Endothelial cell (in vitro differentiated cells): ENCODE measurements at regions not wholly inside any gene's neighbourhood (a gene's known extent, or its start where the extent isn't known, plus 50 kb on each side); places are given as distances from the start of the nearest gene placed in this dataset.
A peak's percentile ranks its signal among the peaks of the same experiment; 100 is the strongest.

Experiments
- DNase-seq: peaks from one replicate; pipeline ENCODE4 v3.0.0; 2021; ENCODE audit warnings: low spot score
- H3K27ac Mint-ChIP-seq: one replicate; pipeline ENCODE4 v1.8.0; 2021; ENCODE audit warnings: mixed read lengths, inconsistent platforms; ENCODE audit not compliant: unreplicated experiment
- H3K27me3 Mint-ChIP-seq: one replicate; pipeline ENCODE4 v1.8.0; 2021; ENCODE audit warnings: mild to moderate bottlenecking, moderate library complexity, mixed read lengths, inconsistent platforms; ENCODE audit not compliant: unreplicated experiment
- H3K36me3 Mint-ChIP-seq: one replicate; pipeline ENCODE4 v1.8.0; 2021; ENCODE audit warnings: mild to moderate bottlenecking, low read depth, mixed read lengths, inconsistent platforms; ENCODE audit not compliant: unreplicated experiment
- H3K4me1 Mint-ChIP-seq: one replicate; pipeline ENCODE4 v1.8.0; 2021; ENCODE audit warnings: mild to moderate bottlenecking, mixed read lengths, inconsistent platforms; ENCODE audit not compliant: unreplicated experiment
- H3K4me3 Mint-ChIP-seq: one replicate; pipeline ENCODE4 v1.8.0; 2021; ENCODE audit warnings: mild to moderate bottlenecking, mixed read lengths, inconsistent platforms; ENCODE audit not compliant: unreplicated experiment
- H3K9me3 Mint-ChIP-seq: one replicate; pipeline ENCODE4 v1.8.0; 2021; ENCODE audit warnings: mixed read lengths, inconsistent platforms; ENCODE audit not compliant: unreplicated experiment
- TF ChIP-seq, protein P1 (sequence below): fragments of 200-600 bp; sonication (generic); IDR thresholded peaks from one replicate; pipeline ENCODE4 v1.5.0; 2021; ENCODE audit warnings: antibody characterized with exemption; ENCODE audit not compliant: unreplicated experiment

DNA sequence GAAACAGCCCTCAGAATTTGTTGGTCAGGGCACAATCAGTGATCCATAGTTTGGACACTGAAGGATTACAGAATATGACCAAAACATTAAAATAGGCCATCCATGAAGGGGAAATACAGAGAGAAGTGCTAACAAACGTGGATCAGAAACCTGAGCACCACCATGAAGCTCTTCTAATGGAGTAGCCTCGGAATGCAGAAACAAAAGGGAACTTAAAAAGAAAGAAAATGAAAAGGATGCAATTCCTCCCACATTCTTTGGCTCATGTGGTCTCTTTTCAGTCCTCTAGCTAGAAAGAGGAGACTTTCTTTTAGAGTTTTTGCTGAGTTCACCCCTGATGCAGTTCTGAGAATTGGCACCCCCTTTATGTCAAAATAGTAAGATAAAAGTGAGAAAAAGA is 989.8 kb upstream of the B3GALT2 start:
- no peak for DNase-seq
- Mint-ChIP-seq H3K27ac (no peak overlapping the region), H3K36me3 (no peaks in the 10 kb centered on the region), H3K9me3 (no peaks in the 10 kb centered on the region), H3K4me1 (peaks cover 14% of the 10 kb centered on the region), H3K27me3 (no peaks in the 10 kb centered on the region), H3K4me3 (no peak overlapping the region)
- TF ChIP-seq, protein P1, sequence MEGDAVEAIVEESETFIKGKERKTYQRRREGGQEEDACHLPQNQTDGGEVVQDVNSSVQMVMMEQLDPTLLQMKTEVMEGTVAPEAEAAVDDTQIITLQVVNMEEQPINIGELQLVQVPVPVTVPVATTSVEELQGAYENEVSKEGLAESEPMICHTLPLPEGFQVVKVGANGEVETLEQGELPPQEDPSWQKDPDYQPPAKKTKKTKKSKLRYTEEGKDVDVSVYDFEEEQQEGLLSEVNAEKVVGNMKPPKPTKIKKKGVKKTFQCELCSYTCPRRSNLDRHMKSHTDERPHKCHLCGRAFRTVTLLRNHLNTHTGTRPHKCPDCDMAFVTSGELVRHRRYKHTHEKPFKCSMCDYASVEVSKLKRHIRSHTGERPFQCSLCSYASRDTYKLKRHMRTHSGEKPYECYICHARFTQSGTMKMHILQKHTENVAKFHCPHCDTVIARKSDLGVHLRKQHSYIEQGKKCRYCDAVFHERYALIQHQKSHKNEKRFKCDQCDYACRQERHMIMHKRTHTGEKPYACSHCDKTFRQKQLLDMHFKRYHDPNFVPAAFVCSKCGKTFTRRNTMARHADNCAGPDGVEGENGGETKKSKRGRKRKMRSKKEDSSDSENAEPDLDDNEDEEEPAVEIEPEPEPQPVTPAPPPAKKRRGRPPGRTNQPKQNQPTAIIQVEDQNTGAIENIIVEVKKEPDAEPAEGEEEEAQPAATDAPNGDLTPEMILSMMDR, result no peak

DNA sequence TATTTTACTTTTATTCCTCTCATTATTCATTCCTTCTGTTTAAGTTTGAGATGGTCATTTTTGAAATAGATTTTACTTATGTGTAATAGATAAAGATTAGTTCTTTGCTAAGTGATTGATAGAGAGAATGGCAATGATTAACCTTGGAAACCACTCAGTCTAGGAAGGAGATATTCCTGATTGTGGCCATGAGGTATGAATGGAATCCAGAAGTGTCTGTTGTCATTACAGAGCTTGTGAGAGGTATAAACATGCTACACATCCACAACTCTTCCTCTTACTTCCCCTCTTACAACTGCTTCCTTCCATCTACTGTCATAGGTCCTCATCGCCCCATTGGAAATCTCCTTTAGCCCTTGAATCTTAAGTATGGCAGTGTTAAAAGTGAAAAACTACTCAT is 988.8 kb upstream of the B3GALT2 start:
- Mint-ChIP-seq H3K4me3 (no peak overlapping the region), H3K9me3 (no peaks in the 10 kb centered on the region), H3K4me1 (peaks cover 14% of the 10 kb centered on the region), H3K27me3 (no peaks in the 10 kb centered on the region), H3K36me3 (no peaks in the 10 kb centered on the region), H3K27ac (peak overlapping the region; percentile 67)
- TF ChIP-seq, protein P1, result no peak
- no peak for DNase-seq

DNA sequence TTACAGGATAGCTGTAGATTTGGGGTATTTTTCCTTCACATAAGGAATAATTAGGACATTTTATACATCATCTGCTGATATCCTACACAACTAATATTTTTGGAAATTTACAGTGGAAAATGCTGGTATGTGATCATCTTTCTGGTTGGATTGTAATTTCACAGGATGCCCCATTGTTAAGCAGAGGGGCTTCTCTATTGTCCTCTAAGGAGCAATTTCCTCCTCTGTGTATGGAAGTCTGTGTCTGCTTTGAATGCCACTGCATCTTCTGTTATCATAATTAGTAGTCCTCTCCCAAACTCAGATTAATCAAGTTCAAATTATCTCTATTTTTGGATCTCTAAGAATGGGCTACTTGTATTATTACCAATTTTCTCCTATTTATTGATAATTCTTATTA is 988.1 kb upstream of the B3GALT2 start:
- no peaks in the 10 kb centered on the region for H3K36me3 Mint-ChIP-seq
- DNase-seq, result no peak
- H3K4me3 Mint-ChIP-seq, result no peak overlapping the region
- TF ChIP-seq, protein P1, result no peak
- H3K27ac Mint-ChIP-seq, result peak overlapping the region; percentile 67
- H3K27me3 Mint-ChIP-seq, result no peaks in the 10 kb centered on the region
- H3K4me1 Mint-ChIP-seq, result peaks cover 14% of the 10 kb centered on the region
- no peaks in the 10 kb centered on the region for H3K9me3 Mint-ChIP-seq

DNA sequence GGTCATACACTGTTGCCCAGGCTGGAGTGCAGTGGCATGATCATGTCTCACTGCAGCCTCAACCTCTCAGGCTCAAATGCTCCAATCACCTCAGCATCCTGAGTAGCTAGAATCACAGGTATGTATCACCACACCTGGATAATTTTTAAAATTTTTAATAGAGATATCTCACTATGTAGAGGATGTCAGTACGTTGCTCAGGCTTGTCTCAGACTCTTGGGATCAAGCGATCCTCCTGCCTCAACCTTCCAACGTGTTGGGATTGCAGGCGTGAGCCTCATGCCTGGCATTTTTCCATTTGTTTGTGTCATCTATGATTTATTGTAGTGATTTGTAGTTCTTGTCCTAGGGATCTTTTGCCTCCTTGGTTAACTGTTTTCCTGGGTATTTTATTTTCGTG is 985.2 kb upstream of the B3GALT2 start:
- no peaks in the 10 kb centered on the region for H3K9me3 Mint-ChIP-seq
- H3K4me3 Mint-ChIP-seq, result no peak overlapping the region
- no peaks in the 10 kb centered on the region for H3K36me3 Mint-ChIP-seq
- no peaks in the 10 kb centered on the region for H3K27me3 Mint-ChIP-seq
- peaks cover 14% of the 10 kb centered on the region for H3K4me1 Mint-ChIP-seq
- TF ChIP-seq, protein P1, result no peak
- DNase-seq, result no peak
- no peak overlapping the region for H3K27ac Mint-ChIP-seq

DNA sequence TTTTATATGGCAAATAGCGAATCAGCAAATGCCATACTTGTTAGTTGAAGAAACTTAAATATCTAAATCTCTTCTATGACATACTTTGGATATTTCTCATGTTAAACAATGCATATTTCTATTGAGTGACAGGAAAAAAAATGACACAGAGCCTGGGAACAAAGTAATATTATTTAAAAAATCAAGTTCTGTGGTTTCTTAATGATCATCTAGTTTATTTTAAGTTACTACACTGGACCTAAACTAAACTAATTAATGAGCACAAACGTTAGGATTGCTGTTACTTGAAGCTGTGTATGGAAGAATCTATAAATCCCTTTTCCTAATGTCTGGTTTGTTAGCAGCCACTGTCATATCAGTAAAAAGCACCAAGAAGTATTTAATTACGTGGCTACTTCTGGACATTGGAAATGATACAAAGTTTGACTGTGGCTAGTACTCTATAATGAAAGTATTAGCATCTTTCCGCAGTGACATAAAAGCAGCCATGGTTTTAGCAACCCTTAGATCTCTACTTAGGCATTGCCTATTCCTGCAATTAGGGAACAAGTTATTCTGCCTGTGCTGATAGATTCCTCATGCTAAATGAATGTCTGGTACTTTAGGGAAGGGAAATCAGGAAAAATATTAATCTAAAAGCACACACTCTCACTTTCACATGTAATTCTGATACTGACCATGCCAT is 981.7 kb upstream of the B3GALT2 start:
- H3K36me3 Mint-ChIP-seq, result no peaks in the 10 kb centered on the region

More for the DNA sequence above, 981.7 kb upstream of the B3GALT2 start:
- Mint-ChIP-seq H3K4me3 (no peak overlapping the region), H3K27ac (no peak overlapping the region), H3K27me3 (no peaks in the 10 kb centered on the region), H3K9me3 (no peaks in the 10 kb centered on the region), H3K4me1 (no peaks in the 10 kb centered on the region)
- TF ChIP-seq, protein P1, result no peak
- DNase-seq, result no peak
